GM12875 (cell line): ENCODE measurements at regions not wholly inside any gene's neighbourhood (a gene's known extent, or its start where the extent isn't known, plus 50 kb on each side); places are given as distances from the start of the nearest gene placed in this dataset.

Experiments
- H3K4me3 ChIP-seq: one replicate; pipeline ENCODE4 v1.5.1; 2011; ENCODE audit warnings: low read depth, low read length, control low read depth
- CTCF ChIP-seq: IDR thresholded peaks from 2 replicates; pipeline ENCODE4 v1.5.1; 2011; ENCODE audit warnings: low read depth, mild to moderate bottlenecking, control low read depth, inconsistent platforms, low read length, moderate library complexity, borderline replicate concordance; ENCODE audit not compliant: insufficient read depth

DNA sequence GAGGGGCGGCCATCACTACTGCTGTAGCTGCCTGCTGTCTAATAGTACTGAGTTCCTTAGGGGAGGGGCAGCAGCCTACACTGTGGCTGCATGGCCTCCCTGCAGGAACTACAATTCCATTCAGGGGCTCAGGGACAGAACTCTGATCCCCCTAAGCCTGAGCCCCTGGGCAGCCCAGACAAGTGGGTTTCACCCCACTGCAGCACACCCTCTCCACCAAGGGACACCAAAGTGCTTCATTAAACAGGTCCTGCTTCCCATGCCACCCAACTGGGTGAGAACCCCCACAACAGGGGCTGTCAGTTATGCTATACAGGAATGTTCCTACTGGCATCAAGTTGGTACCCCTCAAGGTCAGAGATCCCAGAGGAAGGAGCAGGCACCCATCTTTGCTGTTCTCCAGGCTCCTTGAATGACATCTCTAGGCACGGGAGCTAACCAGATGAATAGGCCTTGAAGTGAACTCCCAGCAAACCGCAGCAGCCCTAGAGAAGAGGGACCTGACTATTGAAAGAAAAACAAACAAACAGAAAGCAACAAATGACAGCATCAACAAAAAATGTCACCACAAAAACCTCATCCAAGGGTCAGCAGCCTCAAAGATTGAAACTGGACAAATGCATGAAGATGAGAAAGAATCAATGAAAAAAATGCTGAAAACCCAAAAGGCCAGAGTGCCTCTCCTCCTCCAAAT is 437.4 kb downstream of the NUF2 start:
- H3K4me3 ChIP-seq, result no peak overlapping the region
- TF ChIP-seq CTCF, result no peak

DNA sequence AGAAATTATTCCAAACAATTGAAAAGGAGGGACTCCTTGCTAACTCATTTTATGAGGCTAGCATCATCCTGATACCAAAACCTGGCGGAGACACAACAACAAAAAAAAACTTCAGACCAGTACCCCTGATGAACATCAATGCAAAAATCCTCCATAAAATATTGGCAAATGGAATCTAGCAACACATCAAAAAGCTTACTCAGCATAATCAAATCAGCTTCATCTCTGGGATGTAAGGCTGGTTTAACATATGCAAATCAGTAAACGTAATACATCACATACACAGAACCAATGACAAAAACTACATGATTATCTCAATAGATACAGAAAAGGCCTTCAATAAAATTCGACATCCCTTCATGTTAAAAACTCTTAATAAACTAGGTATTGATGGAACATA is 440.1 kb downstream of the NUF2 start:
- TF ChIP-seq CTCF, result no peak
- H3K4me3 ChIP-seq, result no peak overlapping the region

DNA sequence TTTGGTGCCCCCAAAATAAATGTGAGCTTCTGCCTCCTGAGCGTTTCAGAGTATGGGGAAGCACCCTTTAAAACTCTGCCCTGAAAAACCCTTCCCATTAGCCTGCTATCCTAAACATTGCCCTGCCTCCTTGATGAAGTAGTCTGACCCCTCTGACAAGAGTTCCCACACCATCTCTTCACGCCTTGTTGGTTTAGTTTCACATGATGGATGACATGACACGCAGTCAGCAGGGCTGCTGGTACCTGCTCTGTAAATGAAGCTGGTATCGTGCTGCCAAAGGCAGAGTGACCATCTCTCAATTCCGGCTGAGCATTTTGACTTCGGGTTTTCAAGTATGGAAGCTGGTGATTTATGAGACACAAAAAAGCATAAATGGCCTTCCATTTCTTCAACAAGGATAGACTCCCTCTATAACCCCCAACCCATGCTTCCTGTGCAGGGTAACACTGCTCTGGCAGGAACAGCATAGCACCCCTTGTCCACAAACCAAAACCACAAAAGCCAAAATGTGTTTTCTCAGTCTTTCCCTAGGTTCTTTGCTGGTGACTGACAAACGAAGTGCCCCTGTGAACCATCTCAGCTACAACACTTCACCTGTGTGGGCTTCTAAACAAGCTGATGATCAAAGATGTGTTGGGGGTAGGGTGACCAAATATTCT is 444.6 kb downstream of the NUF2 start:
- no peak for TF ChIP-seq CTCF
- H3K4me3 ChIP-seq, result no peak overlapping the region

DNA sequence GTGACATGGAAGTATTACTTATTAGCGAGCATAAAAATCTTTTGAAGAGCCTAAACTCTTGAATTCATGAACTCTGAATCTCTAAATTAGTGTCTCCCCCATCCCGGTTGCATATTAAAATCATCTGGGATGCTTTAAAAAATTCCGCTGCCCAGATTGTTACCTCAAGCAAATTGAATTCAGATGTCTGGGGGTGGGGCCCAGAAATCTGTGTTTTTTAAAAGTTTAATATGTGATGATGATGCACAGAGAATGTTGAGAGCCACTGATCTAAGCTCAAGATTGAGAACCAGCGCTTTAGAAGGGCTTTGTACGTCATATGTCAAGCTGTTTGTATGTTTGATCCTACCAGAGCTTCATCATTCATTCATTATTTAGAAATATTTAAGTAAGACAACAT is 446.8 kb downstream of the NUF2 start:
- H3K4me3 ChIP-seq, result no peak overlapping the region
- no peak for TF ChIP-seq CTCF

DNA sequence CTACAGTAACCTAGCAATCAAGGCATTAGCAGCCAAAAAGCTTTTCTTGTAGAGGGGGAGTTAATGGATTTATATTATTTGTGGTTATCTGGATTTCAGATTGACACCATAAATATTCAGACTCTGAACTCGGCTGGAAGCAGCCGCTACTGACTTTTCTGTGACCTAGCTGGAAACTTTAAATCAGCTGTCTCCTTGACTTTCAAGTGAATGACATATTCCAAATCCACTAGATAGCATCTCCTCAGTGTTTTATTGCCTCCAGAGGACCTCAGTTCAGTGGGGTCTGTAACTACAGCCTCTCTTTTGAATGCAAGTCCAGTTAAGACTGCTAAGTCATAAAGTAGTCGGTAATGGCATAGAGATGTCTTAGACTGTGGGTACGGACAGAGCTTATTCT is 448.5 kb downstream of the NUF2 start:
- H3K4me3 ChIP-seq, result no peak overlapping the region
- TF ChIP-seq CTCF, result no peak

DNA sequence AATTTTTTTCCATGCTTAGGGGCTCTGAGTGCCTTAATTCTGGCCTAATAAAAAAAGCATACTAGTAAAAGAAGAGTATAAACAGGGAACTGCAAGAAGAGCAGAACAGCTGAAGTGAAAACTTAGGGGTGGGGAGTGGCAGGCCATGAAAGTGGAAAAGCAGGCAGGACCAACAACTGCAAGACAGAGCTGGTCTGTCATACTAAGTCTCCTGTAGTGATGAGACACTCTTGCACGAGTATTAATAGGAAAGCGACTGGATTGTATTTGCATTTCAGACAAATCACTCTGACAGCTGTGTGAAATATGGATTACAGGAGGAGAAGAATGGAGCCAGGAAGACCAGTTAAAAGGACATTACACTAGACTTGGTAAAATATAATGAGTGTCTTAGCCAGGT is 449.9 kb downstream of the NUF2 start:
- H3K4me3 ChIP-seq, result no peak overlapping the region
- no peak for TF ChIP-seq CTCF

GRCh38 chr1:163772246-163772645 is 450.5 kb downstream of the NUF2 start:
- TF ChIP-seq CTCF, result no peak
- no peak overlapping the region for H3K4me3 ChIP-seq
